Non-pigmented ciliary epithelial cell (primary cell): ENCODE measurements at regions not wholly inside any gene's neighbourhood (a gene's known extent, or its start where the extent isn't known, plus 50 kb on each side); places are given as distances from the start of the nearest gene placed in this dataset.
"Not testable (repeated sequence)": the region's sequence is repeated elsewhere in the genome, so short reads cannot be mapped to it uniquely, and the experiment has no call there.

ENCODE experiments used
- DNase-seq: peaks from one replicate; pipeline ENCODE4 v3.0.0-alpha.2; 2010; ENCODE audit warnings: low read depth

DNA sequence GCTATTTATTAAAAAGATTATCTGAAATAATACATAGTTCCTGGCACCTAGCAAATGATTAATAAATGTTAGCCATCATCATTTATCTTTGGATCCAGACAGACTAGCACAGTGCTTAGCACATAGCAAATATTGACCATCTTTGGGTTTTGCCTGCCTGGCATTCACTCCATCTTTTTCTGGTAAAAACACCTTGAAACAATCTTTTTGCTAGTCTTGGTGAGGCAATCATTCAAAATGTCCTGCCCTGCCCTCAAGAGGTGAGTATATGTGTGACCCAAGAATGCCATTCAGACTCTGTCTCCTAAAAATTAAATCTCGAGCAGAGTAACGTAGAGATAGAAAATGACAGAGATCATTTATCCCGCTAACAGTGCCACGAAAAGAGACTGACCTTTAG, 78.3 kb upstream of the ZNF280D start:
- DNase-seq = no peak

GRCh38 chr15:56808160-56808559, 74.9 kb upstream of the ZNF280D start:
- no peak for DNase-seq

DNA sequence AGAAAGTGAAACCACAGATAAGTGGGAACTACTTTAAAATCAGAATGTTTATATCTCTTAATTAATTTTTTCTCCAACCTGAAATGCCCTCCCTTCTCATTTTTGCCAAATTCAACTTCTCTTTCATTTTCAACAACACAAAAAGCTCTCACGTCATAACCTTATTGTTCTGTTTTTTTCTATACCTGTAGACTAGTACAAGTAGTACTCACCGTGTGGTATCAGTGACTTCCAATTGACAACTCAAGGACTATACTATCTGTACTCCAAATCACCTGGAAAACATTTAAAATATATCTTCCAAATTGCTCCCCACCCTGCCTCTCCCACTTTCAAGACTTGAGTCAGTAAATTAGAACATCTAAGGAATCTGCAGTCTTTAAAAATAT, 72.8 kb upstream of the ZNF280D start:
- DNase-seq = no peak

DNA sequence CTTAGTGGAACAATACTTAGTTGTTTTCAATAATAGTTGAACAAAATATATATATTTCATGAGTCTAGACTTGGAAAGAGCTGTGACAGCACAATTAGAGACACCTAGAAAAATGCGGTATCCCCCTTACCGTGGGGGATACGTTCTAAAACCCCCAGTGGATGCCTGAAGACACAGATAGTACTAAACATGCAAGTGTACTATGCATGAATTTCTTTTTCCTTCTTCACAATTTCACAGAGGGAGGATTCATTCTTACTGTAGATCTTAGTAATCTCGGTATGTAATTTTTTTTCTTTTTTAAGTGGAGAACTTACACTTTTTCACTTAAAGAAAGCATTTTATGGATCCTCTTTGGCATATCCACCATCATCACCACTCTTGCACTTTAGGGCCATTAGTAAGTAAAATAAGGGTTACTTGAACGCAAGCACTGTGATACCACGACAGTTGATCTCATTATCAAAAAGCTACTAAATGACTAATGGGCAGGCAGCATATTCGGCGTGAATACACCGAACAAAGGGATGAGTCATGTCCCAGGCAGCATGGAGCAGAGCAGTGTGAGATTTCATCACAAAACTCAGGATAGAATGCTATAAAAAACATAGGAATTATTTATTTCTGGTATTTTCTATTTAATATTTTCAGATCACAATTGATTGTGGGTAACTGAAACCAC, 72.3 kb upstream of the ZNF280D start:
- peak; percentile 82 for DNase-seq

GRCh38 chr15:56804938-56805337, 71.6 kb upstream of the ZNF280D start:
- DNase-seq = no peak

GRCh38 chr15:56804279-56804678, 71.0 kb upstream of the ZNF280D start:
- no peak for DNase-seq

DNA sequence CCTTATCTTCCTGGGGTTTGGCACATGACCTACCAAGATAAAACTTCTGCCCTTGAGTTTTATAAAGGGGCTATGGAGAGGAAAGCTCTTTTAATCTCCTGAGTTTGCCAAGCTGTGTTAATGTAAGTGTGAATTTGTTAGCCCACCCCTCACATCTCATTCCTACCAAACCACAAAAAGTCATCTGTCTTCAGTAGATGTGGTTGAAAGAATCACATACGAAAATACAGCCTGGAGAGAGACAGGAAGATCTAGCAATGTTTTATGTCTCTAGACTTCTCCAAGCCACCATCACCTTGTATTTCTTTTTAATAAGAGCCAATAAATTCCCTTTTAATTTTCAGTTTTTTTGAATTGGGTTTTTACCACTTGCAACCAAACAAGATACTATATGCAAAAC, 68.9 kb upstream of the ZNF280D start:
- no peak for DNase-seq

DNA sequence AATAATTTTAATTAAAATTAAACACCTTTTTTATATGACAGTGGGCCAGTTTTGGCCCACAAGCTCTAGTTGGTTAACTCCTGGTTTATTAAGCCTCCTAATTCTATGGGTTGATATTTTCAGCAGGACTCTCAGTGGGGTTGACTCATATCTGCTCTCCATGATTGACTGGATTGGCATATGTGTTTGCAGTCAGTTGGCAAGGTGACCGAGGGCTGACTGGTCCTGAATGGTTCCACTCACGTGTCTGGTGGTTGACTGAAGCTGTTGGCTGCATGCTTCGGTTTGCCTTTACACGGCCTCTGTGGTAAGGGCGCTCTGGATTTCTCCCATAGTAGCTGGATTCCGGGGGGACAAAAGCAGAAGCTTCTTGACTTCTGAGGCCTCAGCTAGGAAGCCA, 65.3 kb upstream of the ZNF280D start:
- no peak for DNase-seq

GRCh38 chr15:56797720-56798275, 64.5 kb upstream of the ZNF280D start:
- no peak for DNase-seq

GRCh38 chr15:56795502-56795901, 62.2 kb upstream of the ZNF280D start:
- DNase-seq = no peak

- DNase-seq = no peak
These were observed 61.4 kb upstream of the ZNF280D start for GRCh38 chr15:56794553-56795329.

DNA sequence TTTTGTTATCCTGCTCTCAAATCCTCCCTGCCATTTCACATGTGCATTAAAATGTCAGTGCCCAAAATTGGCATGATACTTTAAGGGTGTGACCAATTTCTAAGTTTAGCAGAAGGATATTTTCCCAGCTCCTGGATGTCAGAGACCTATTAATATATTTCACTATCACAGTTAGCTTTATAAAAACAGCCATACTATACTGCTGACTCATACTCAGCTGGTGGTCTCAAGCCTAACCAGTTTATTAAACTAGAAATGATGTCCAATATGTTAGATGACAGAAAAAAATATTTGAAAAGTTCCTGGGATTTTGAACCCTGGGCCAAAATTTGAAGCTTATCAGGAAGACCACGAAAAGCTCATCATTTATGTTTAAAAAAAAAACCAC, 60.9 kb upstream of the ZNF280D start:
- no peak for DNase-seq

- no peak for DNase-seq
These were observed 58.9 kb upstream of the ZNF280D start for GRCh38 chr15:56792211-56792610.

GRCh38 chr15:56791521-56791920, 58.2 kb upstream of the ZNF280D start:
- not testable (repeated sequence) for DNase-seq

DNA sequence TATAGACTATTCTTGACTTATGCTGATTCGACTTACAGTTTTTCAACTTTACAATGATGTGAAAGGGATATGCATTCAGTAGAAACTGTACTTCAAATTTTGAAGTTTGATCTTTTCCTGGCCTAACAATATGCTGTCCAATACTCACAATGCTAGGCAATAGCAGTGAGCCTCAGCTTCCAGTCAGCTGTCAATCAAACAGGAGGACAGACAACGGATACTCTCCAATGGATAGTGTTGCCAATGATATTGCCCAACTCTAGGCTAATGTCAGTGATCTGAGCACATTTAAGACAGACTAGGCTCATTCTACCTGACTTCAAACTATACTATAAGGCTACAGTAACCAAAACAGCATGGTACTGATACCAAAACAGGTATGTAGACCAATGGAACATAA, 55.0 kb upstream of the ZNF280D start:
- DNase-seq = no peak

DNA sequence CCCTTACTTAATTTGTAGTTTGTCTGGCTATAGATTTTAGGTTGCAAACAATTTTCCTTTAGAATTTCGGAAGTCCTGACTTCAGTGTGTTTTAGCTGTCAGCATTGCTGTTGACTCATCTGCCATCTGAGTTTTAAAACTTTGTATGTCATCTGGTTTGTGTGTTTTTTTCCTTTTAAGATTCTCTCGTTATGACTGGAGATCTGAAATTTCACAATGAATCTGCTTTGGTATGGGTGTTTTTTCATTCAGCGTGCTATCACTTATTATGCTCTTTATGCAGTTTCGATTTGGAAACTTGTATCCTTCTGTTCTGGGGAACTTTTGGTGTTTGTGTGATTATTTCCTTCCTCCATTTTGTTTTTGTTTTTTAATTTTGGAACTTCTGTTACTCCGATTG, 53.7 kb upstream of the ZNF280D start:
- DNase-seq = no peak

GRCh38 chr15:56783857-56784661, 50.8 kb upstream of the ZNF280D start:
- no peak for DNase-seq

GRCh38 chr15:56783156-56783856, 50.0 kb upstream of the ZNF280D start:
- DNase-seq = no peak
